Gastrocnemius medialis (tissue), 4 donors: ENCODE measurements at regions not wholly inside any gene's neighbourhood (a gene's known extent, or its start where the extent isn't known, plus 50 kb on each side); places are given as distances from the start of the nearest gene placed in this dataset.
"Not testable (repeated sequence)": the region's sequence is repeated elsewhere in the genome, so short reads cannot be mapped to it uniquely, and the experiment has no call there.

Experiments
- ATAC-seq, 2 donors: fragments of 150-250 bp; one replicate each; pipeline ENCODE4 v1.9.1; 2016
- DNase-seq, 2 donors: peaks; one replicate each; pipeline ENCODE4 v3.0.0-alpha.2; 2019
- H3K27ac ChIP-seq, 4 donors: fragments of 200-600 bp; sonication (generic); 1 replicate in 1 of 4; 2 replicates in 3 of 4; pipeline ENCODE4 v1.5.1; 2016 to 2018; ENCODE audit warnings: mild to moderate bottlenecking in 2 of 4, moderate library complexity in 1 of 4
- H3K27me3 ChIP-seq, 3 donors: fragments of 200-600 bp; sonication (generic) in 2 of 3; 1 replicate in 1 of 3; 2 replicates in 2 of 3; pipeline versions ENCODE4 v1.5.1 to v1.6.0; 2016 to 2019; ENCODE audit warnings: mild to moderate bottlenecking in 1 of 3, moderate library complexity in 1 of 3
- H3K36me3 ChIP-seq, 2 donors: fragments of 200-600 bp; sonication (generic) in 1 of 2; one replicate each; pipeline ENCODE4 v1.5.1; 2017 to 2018
- H3K4me1 ChIP-seq, 2 donors: fragments of 200-600 bp; sonication (generic) in 1 of 2; one replicate each; pipeline ENCODE4 v1.5.1; 2016 to 2017; ENCODE audit warnings: mild to moderate bottlenecking in 2 of 2
- H3K4me3 ChIP-seq, 4 donors: fragments of 200-600 bp; sonication (generic) in 3 of 4; 1 replicate in 1 of 4; 2 replicates in 3 of 4; pipeline ENCODE4 v1.5.1; 2016 to 2019; ENCODE audit warnings: mild to moderate bottlenecking in 2 of 4
- H3K9me3 ChIP-seq, 3 donors: fragments of 200-600 bp; sonication (generic) in 2 of 3; 1 replicate in 1 of 3; 2 replicates in 2 of 3; pipeline ENCODE4 v1.5.1; 2016 to 2019
- CTCF ChIP-seq, 5 experiments: fragments of 450-650 bp in 3 of 5; fragments of 200-600 bp in 2 of 5; sonication (generic) in 2 of 5; IDR thresholded peaks in 4 of 5; conservative IDR thresholded peaks in 1 of 5; 1 replicate in 4 of 5; 2 replicates in 1 of 5; pipeline ENCODE4 v1.5.1; 2016 to 2019; ENCODE audit warnings: antibody characterized with exemption in 5 of 5, mild to moderate bottlenecking in 3 of 5, moderate library complexity in 3 of 5
- POLR2A ChIP-seq, 2 donors: fragments of 450-650 bp; IDR thresholded peaks; one replicate each; pipeline ENCODE4 v1.6.1; 2017; ENCODE audit warnings: antibody characterized with exemption in 2 of 2, mild to moderate bottlenecking in 2 of 2, moderate library complexity in 2 of 2
- in situ Hi-C, 4 donors: fragments of 200-750 bp; cut with MboI; loops; one replicate each; pipeline versions ENCODE4 v1.15.0 to v1.8.0; 2017; ENCODE audit warnings: low sequenced_read_pairs in 4 of 4
- intact Hi-C: fragments of 100-400 bp; cut with DNase I; formaldehyde crosslinking; loops from one replicate; pipeline ENCODE4 v1.15.1; 2023; ENCODE audit warnings: low total_unique reads

GRCh38 chr4:147236806-147237205 lies 244.1 kb upstream of the EDNRA start:
- no peak overlapping the region for H3K27ac ChIP-seq
- H3K4me3 ChIP-seq: no peak overlapping the region
- intact Hi-C loops: no loop called here
- no peak for TF ChIP-seq POLR2A (IDR thresholded peaks at IDR 0.05)
- TF ChIP-seq CTCF (IDR thresholded peaks at IDR 0.05 in 4 of 5, conservative IDR thresholded peaks at IDR 0.05 in 1 of 5): no peak
- no peaks in the 10 kb centered on the region for H3K4me1 ChIP-seq
- H3K27me3 ChIP-seq: no peaks in the 10 kb centered on the region
- no peak for DNase-seq
- no peaks in the 10 kb centered on the region for H3K36me3 ChIP-seq
- in situ Hi-C loops: no loop called here
- ATAC-seq: no peak
- no peaks in the 10 kb centered on the region for H3K9me3 ChIP-seq

GRCh38 chr4:147244786-147245185 lies 236.1 kb upstream of the EDNRA start:
- no peaks in the 10 kb centered on the region for H3K27me3 ChIP-seq

GRCh38 chr4:147246096-147246495 lies 234.8 kb upstream of the EDNRA start:
- no peak for DNase-seq
- Histone ChIP-seq H3K27me3 (no peaks in the 10 kb centered on the region), H3K9me3 (no peaks in the 10 kb centered on the region), H3K27ac (no peak overlapping the region), H3K4me1 (no peaks in the 10 kb centered on the region), H3K4me3 (no peak overlapping the region), H3K36me3 (no peaks in the 10 kb centered on the region)
- intact Hi-C loops: no loop called here
- no peak for ATAC-seq
- in situ Hi-C loops: no loop called here
- TF ChIP-seq CTCF (IDR thresholded peaks at IDR 0.05 in 4 of 5, conservative IDR thresholded peaks at IDR 0.05 in 1 of 5) (no peak), POLR2A (IDR thresholded peaks at IDR 0.05) (no peak)

More at GRCh38 chr4:147244786-147245185, 236.1 kb upstream of the EDNRA start:
- Histone ChIP-seq H3K4me3 (no peak overlapping the region), H3K36me3 (no peaks in the 10 kb centered on the region), H3K4me1 (no peaks in the 10 kb centered on the region), H3K27ac (no peak overlapping the region), H3K9me3 (no peaks in the 10 kb centered on the region)
- intact Hi-C loops (no loop called here), in situ Hi-C loops (no loop called here)
- ATAC-seq: no peak
- TF ChIP-seq POLR2A (IDR thresholded peaks at IDR 0.05) (no peak), CTCF (IDR thresholded peaks at IDR 0.05 in 4 of 5, conservative IDR thresholded peaks at IDR 0.05 in 1 of 5) (no peak)
- DNase-seq: no peak

- DNase-seq, in situ Hi-C loops, H3K27me3 ChIP-seq, H3K4me3 ChIP-seq, ATAC-seq, intact Hi-C loops, H3K9me3 ChIP-seq, H3K36me3 ChIP-seq, H3K27ac ChIP-seq, H3K4me1 ChIP-seq: not testable (repeated sequence)
Measured at GRCh38 chr4:147246528-147246927, 234.4 kb upstream of the EDNRA start.

GRCh38 chr4:147247579-147247978 lies 233.3 kb upstream of the EDNRA start:
- Histone ChIP-seq H3K4me1 (no peaks in the 10 kb centered on the region), H3K9me3 (no peaks in the 10 kb centered on the region), H3K27me3 (no peaks in the 10 kb centered on the region), H3K36me3 (no peaks in the 10 kb centered on the region), H3K27ac (no peak overlapping the region), H3K4me3 (no peak overlapping the region)
- TF ChIP-seq POLR2A (IDR thresholded peaks at IDR 0.05): no peak
- no peak for TF ChIP-seq CTCF (IDR thresholded peaks at IDR 0.05 in 4 of 5, conservative IDR thresholded peaks at IDR 0.05 in 1 of 5)
- DNase-seq: no peak
- ATAC-seq: no peak
- intact Hi-C loops: no loop called here
- in situ Hi-C loops: no loop called here
